HCT116 (cell line): ENCODE measurements at regions not wholly inside any gene's neighbourhood (a gene's known extent, or its start where the extent isn't known, plus 50 kb on each side); places are given as distances from the start of the nearest gene placed in this dataset.

Experiments used
- ATAC-seq: fragments of 200-7000 bp; cut with Tn5 transposase; 2 replicates; pipeline ENCODE4 v1.9.1; 2020; ENCODE audit warnings: mild to moderate bottlenecking, moderate library complexity
- BruUV-seq: library from RNA; stranded (reverse); fragments of 400-500 nt; replicated peaks from 2 replicates; lab custom pipeline; 2021; lab: Mats Ljungman, UMichigan
- CTCF ChIA-PET: fragments of 300-600 bp; sonication (Branson Sonifier 250); formaldehyde crosslinking; loops from one replicate; lab custom pipeline; 2021; ENCODE audit warnings: antibody characterized with exemption; lab: Charles Lee
- POLR2A ChIA-PET: fragments of 300-600, 350-600 bp; sonication (Branson Sonifier 250); formaldehyde crosslinking; loops from one replicate; lab custom pipeline; 2021; ENCODE audit warnings: antibody characterized with exemption; lab: Charles Lee
- RAD21 ChIA-PET, 2 experiments: fragments of 300-600 bp; sonication (Branson Sonifier 250); formaldehyde crosslinking; loops; one replicate each; lab custom pipeline; 2023; ENCODE audit warnings: low total read pairs in 2 of 2; ENCODE audit not compliant: uncharacterized antibody in 2 of 2, unreplicated experiment in 2 of 2, low non-redundant PET in 1 of 2; lab: Charles Lee
- DNase-seq: peaks from one replicate; pipeline ENCODE4 v3.0.0-alpha.2; 2010; ENCODE audit warnings: low read depth, low spot score
- H2AFZ ChIP-seq: fragments of 200-600 bp; shearing (Covaris generic), sonication (generic); 2 replicates; pipeline ENCODE4 v1.6.1; 2017; ENCODE audit warnings: low read depth, mixed run types, mixed read lengths, antibody characterized with exemption, low read length; ENCODE audit not compliant: poor library complexity, severe bottlenecking
- H3K27ac ChIP-seq: 2 replicates; pipeline ENCODE4 v1.5.1; 2012; ENCODE audit warnings: low read depth, low read length
- H3K27me3 ChIP-seq: fragments of 200-600 bp; sonication (generic); 2 replicates; pipeline ENCODE4 v1.6.1; 2016; ENCODE audit warnings: mixed run types, low read length, mixed read lengths; ENCODE audit not compliant: insufficient read depth
- H3K36me3 ChIP-seq, 2 experiments: fragments of 200-500 bp in 1 of 2; fragments of 200-600 bp in 1 of 2; sonication (Bioruptor generic) in 1 of 2; sonication (generic) in 1 of 2; 2 replicates each; pipeline versions ENCODE4 v1.5.1 to v1.6.1; 2014 to 2016; ENCODE audit warnings: low read length in 2 of 2, inconsistent platforms in 1 of 2, mixed read lengths in 1 of 2, mixed run types in 1 of 2; ENCODE audit not compliant: insufficient read depth in 2 of 2, control insufficient read depth in 1 of 2
- H3K4me1 ChIP-seq, 2 experiments: fragments of 200-600 bp in 1 of 2; sonication (generic) in 1 of 2; 2 replicates each; pipeline versions ENCODE4 v1.5.1 to v1.6.1; 2012 to 2017; ENCODE audit warnings: low read length in 2 of 2, inconsistent platforms in 1 of 2, mild to moderate bottlenecking in 1 of 2, mixed read lengths in 1 of 2, mixed run types in 1 of 2, moderate library complexity in 1 of 2; ENCODE audit not compliant: insufficient read depth in 2 of 2, control insufficient read depth in 1 of 2
- H3K4me2 ChIP-seq: fragments of 200-600 bp; sonication (generic); 2 replicates; pipeline ENCODE4 v1.6.1; 2017; ENCODE audit warnings: mixed run types, low read length, mixed read lengths
- H3K4me3 ChIP-seq, 2 experiments: fragments of 200-600 bp in 1 of 2; sonication (generic) in 1 of 2; replicated peaks in 1 of 2; 2 replicates each; pipeline ENCODE4 v1.5.1; 2011 to 2016; ENCODE audit warnings: low read length in 2 of 2, control low read depth in 1 of 2, low read depth in 1 of 2, mild to moderate bottlenecking in 1 of 2, mixed read lengths in 1 of 2, mixed run types in 1 of 2
- H3K79me2 ChIP-seq: fragments of 200-600 bp; sonication (generic); 2 replicates; pipeline ENCODE4 v1.6.1; 2017; ENCODE audit warnings: mild to moderate bottlenecking, mixed run types, low read length, moderate library complexity, mixed read lengths; ENCODE audit not compliant: insufficient read depth
- H3K9ac ChIP-seq: fragments of 200-600 bp; sonication (generic); 2 replicates; pipeline ENCODE4 v1.6.1; 2016; ENCODE audit warnings: low read length, mixed read lengths
- H3K9me2 ChIP-seq: fragments of 200-600 bp; sonication (generic), shearing (Covaris generic); 2 replicates; pipeline ENCODE4 v1.6.1; 2017; ENCODE audit warnings: mixed run types, mild to moderate bottlenecking, moderate library complexity; ENCODE audit not compliant: insufficient read depth
- H3K9me3 ChIP-seq, 2 experiments: fragments of 200-500 bp in 1 of 2; fragments of 200-600 bp in 1 of 2; sonication (Bioruptor generic) in 1 of 2; sonication (generic) in 1 of 2; 2 replicates each; pipeline ENCODE4 v1.6.1; 2014 to 2017; ENCODE audit warnings: low read length in 2 of 2, mixed read lengths in 2 of 2, inconsistent platforms in 1 of 2, low read depth in 1 of 2, mild to moderate bottlenecking in 1 of 2, mixed run types in 1 of 2, moderate library complexity in 1 of 2; ENCODE audit not compliant: control insufficient read depth in 1 of 2, insufficient read depth in 1 of 2
- H4K20me1 ChIP-seq: fragments of 200-600 bp; sonication (generic), shearing (Covaris generic); 2 replicates; pipeline ENCODE4 v1.6.1; 2017; ENCODE audit warnings: mixed run types, mild to moderate bottlenecking, moderate library complexity; ENCODE audit not compliant: insufficient read depth
- CEBPB ChIP-seq: IDR thresholded peaks from 2 replicates; pipeline ENCODE4 v1.6.1; 2012; ENCODE audit warnings: low read depth
- EZH2 ChIP-seq: fragments of 200-600 bp; sonication (generic); IDR thresholded peaks from 2 replicates; pipeline ENCODE4 v1.6.1; 2017; ENCODE audit warnings: antibody characterized with exemption, mixed run types
- JUND ChIP-seq: IDR thresholded peaks from 2 replicates; pipeline ENCODE4 v1.6.1; 2012
- POLR2A ChIP-seq: IDR thresholded peaks from 2 replicates; pipeline ENCODE4 v1.7.0; 2011; ENCODE audit warnings: borderline replicate concordance; ENCODE audit not compliant: insufficient read depth, insufficient read length; ENCODE audit errors: extremely low read depth
- RAD21 ChIP-seq: IDR thresholded peaks from 2 replicates; pipeline ENCODE4 v1.6.1; 2012; ENCODE audit warnings: low read depth, mild to moderate bottlenecking
- SP1 ChIP-seq: IDR thresholded peaks from 2 replicates; pipeline ENCODE4 v1.6.1; 2012; ENCODE audit warnings: low read depth
- SRF ChIP-seq: IDR thresholded peaks from 2 replicates; pipeline ENCODE4 v1.6.1; 2012; ENCODE audit warnings: low read depth
- ZNF274 ChIP-seq: fragments of 200-500 bp; sonication (Bioruptor generic); IDR thresholded peaks from 2 replicates; pipeline ENCODE4 v1.6.1; 2014; ENCODE audit warnings: mild to moderate bottlenecking, low read depth, low read length, inconsistent platforms
- intact Hi-C: fragments of 100-400 bp; cut with micrococcal nuclease; formaldehyde crosslinking; loops from 2 replicates; pipeline ENCODE4 v1.10.0; 2022
- TF ChIP-seq, protein P1 (sequence below): IDR thresholded peaks from 2 replicates; pipeline ENCODE4 v1.6.1; 2011; ENCODE audit warnings: mild to moderate bottlenecking, low read length, moderate library complexity; ENCODE audit not compliant: insufficient replicate concordance; ENCODE audit errors: extremely low read depth
- TF ChIP-seq, protein P2 (sequence below): IDR thresholded peaks from 2 replicates; pipeline ENCODE4 v1.6.1; 2012
- TF ChIP-seq, protein P3 (sequence below): IDR thresholded peaks from 2 replicates; pipeline ENCODE4 v1.6.1; 2012; ENCODE audit warnings: low read depth
- TF ChIP-seq, protein P4 (sequence below), 3 experiments: fragments of 200-600 bp in 1 of 3; sonication (generic) in 1 of 3; IDR thresholded peaks in 2 of 3; conservative IDR thresholded peaks in 1 of 3; 2 replicates each; pipeline ENCODE4 v1.5.1; 2012 to 2017; ENCODE audit warnings: low read depth in 2 of 3, low read length in 2 of 3, antibody characterized with exemption in 1 of 3, borderline replicate concordance in 1 of 3, control low read depth in 1 of 3, mild to moderate bottlenecking in 1 of 3, mixed read lengths in 1 of 3, mixed run types in 1 of 3, moderate library complexity in 1 of 3; ENCODE audit not compliant: insufficient read depth in 1 of 3
- TF ChIP-seq, protein P5 (sequence below): IDR thresholded peaks from 2 replicates; pipeline ENCODE4 v1.6.1; 2012

DNA sequence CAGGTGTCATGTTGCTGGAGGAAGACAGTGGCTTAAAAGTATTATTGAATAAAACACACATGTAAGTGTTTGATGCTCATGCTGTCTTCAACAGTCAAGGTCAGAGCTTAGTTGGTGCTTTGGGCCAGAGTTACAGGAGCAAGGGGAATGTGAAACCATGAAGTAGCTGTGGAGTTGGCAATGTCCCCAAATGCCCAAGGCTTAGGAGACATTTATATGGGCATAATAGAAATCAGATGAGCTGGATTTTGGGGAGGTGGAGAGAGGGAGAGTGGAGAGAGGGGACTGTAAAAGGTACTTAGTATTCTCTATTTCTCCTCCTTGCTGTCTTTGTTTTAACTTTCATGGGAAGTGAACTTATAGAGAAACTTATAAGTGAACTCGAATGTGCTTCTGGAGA is 407.8 kb downstream of the ETS1 start:
- no peaks in the 10 kb centered on the region for H3K79me2 ChIP-seq
- POLR2A ChIA-PET, result no interaction called here
- H3K27ac ChIP-seq, result no peak overlapping the region
- no peaks in the 10 kb centered on the region for H3K9me2 ChIP-seq
- no peak overlapping the region for H3K4me3 ChIP-seq
- no peak overlapping the region for H2AFZ ChIP-seq
- no peak for TF ChIP-seq POLR2A
- TF ChIP-seq, protein P1, sequence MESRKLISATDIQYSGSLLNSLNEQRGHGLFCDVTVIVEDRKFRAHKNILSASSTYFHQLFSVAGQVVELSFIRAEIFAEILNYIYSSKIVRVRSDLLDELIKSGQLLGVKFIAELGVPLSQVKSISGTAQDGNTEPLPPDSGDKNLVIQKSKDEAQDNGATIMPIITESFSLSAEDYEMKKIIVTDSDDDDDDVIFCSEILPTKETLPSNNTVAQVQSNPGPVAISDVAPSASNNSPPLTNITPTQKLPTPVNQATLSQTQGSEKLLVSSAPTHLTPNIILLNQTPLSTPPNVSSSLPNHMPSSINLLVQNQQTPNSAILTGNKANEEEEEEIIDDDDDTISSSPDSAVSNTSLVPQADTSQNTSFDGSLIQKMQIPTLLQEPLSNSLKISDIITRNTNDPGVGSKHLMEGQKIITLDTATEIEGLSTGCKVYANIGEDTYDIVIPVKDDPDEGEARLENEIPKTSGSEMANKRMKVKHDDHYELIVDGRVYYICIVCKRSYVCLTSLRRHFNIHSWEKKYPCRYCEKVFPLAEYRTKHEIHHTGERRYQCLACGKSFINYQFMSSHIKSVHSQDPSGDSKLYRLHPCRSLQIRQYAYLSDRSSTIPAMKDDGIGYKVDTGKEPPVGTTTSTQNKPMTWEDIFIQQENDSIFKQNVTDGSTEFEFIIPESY, result no peak
- TF ChIP-seq, protein P2, sequence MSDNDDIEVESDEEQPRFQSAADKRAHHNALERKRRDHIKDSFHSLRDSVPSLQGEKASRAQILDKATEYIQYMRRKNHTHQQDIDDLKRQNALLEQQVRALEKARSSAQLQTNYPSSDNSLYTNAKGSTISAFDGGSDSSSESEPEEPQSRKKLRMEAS, result no peak
- TF ChIP-seq, all 23 proteins: peak for 0
- CTCF ChIA-PET, result interaction anchor here (1.6 kb wide), 1 partner anchor 451 kb away, joined by 4 read pairs; no protein-coding TSS in a partner anchor
- ATAC-seq, result no peak
- peaks cover 0 to 16% of the 10 kb centered on the region in 2 experiments; a peak in 2 of 4 replicates for H3K4me1 ChIP-seq
- H4K20me1 ChIP-seq, result no peaks in the 10 kb centered on the region
- H3K9ac ChIP-seq, result no peak overlapping the region
- RAD21 ChIA-PET, result no interaction called here
- intact Hi-C loops, result loop anchor here (10.0 kb wide), 1 partner anchor 775 kb away; no protein-coding TSS in a partner anchor
- no peaks in the 10 kb centered on the region for H3K36me3 ChIP-seq
- no peak overlapping the region for H3K4me2 ChIP-seq
- H3K9me3 ChIP-seq, result no peaks in the 10 kb centered on the region
- no peak for DNase-seq
- no peaks in the 10 kb centered on the region for H3K27me3 ChIP-seq
- no TSS peak for BruUV-seq

DNA sequence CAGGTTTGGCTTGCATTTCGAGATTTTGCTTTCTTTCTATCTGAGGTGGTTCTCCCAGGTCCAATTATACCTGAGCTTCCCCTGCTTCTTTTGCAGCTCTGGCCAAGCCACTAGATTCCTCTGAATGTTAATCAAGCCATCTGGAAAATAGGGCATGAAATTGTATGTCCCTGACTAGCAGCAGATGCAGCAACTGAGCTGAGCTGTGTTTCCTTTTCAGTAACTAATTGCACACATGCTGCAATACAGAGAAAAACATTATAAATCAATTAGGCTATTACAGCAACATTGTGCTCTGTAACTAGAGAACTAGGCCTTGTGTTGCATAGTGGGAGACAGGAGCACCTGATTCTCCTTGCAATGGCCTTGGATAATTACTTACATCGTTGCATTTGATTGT is 408.3 kb downstream of the ETS1 start:
- no peak for ATAC-seq
- Histone ChIP-seq H4K20me1 (no peaks in the 10 kb centered on the region), H2AFZ (no peak overlapping the region), H3K9me3 (no peaks in the 10 kb centered on the region), H3K9ac (no peak overlapping the region), H3K79me2 (no peaks in the 10 kb centered on the region), H3K27me3 (no peaks in the 10 kb centered on the region), H3K4me1 (peaks cover 0 to 16% of the 10 kb centered on the region in 2 experiments; a peak in 2 of 4 replicates), H3K4me2 (no peak overlapping the region), H3K9me2 (no peaks in the 10 kb centered on the region), H3K4me3 (no peak overlapping the region), H3K27ac (no peak overlapping the region), H3K36me3 (no peaks in the 10 kb centered on the region)
- no peak for DNase-seq
- POLR2A ChIA-PET, result no interaction called here
- CTCF ChIA-PET, result interaction anchor here (0.5 to 1.6 kb wide), 2 partner anchors 146 to 451 kb away, joined by 4 read pairs; no protein-coding TSS in a partner anchor
- intact Hi-C loops, result loop anchor here (10.0 kb wide), 1 partner anchor 776 kb away; no protein-coding TSS in a partner anchor
- RAD21 ChIA-PET, result no interaction called here
- BruUV-seq, result no TSS peak
- no peak for TF ChIP-seq RAD21
- TF ChIP-seq CEBPB, result no peak
- TF ChIP-seq, protein P3, sequence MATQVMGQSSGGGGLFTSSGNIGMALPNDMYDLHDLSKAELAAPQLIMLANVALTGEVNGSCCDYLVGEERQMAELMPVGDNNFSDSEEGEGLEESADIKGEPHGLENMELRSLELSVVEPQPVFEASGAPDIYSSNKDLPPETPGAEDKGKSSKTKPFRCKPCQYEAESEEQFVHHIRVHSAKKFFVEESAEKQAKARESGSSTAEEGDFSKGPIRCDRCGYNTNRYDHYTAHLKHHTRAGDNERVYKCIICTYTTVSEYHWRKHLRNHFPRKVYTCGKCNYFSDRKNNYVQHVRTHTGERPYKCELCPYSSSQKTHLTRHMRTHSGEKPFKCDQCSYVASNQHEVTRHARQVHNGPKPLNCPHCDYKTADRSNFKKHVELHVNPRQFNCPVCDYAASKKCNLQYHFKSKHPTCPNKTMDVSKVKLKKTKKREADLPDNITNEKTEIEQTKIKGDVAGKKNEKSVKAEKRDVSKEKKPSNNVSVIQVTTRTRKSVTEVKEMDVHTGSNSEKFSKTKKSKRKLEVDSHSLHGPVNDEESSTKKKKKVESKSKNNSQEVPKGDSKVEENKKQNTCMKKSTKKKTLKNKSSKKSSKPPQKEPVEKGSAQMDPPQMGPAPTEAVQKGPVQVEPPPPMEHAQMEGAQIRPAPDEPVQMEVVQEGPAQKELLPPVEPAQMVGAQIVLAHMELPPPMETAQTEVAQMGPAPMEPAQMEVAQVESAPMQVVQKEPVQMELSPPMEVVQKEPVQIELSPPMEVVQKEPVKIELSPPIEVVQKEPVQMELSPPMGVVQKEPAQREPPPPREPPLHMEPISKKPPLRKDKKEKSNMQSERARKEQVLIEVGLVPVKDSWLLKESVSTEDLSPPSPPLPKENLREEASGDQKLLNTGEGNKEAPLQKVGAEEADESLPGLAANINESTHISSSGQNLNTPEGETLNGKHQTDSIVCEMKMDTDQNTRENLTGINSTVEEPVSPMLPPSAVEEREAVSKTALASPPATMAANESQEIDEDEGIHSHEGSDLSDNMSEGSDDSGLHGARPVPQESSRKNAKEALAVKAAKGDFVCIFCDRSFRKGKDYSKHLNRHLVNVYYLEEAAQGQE, result no peak
- TF ChIP-seq, protein P4, sequence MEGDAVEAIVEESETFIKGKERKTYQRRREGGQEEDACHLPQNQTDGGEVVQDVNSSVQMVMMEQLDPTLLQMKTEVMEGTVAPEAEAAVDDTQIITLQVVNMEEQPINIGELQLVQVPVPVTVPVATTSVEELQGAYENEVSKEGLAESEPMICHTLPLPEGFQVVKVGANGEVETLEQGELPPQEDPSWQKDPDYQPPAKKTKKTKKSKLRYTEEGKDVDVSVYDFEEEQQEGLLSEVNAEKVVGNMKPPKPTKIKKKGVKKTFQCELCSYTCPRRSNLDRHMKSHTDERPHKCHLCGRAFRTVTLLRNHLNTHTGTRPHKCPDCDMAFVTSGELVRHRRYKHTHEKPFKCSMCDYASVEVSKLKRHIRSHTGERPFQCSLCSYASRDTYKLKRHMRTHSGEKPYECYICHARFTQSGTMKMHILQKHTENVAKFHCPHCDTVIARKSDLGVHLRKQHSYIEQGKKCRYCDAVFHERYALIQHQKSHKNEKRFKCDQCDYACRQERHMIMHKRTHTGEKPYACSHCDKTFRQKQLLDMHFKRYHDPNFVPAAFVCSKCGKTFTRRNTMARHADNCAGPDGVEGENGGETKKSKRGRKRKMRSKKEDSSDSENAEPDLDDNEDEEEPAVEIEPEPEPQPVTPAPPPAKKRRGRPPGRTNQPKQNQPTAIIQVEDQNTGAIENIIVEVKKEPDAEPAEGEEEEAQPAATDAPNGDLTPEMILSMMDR (IDR thresholded peaks at IDR 0.05 in 2 of 3, conservative IDR thresholded peaks at IDR 0.05 in 1 of 3; ENCODE audit: borderline replicate concordance in 1 of 3, insufficient read depth in 1 of 3, low read depth in 2 of 3, low read length in 2 of 3), result no peak
- TF ChIP-seq EZH2, result no peak
- TF ChIP-seq, protein P5, sequence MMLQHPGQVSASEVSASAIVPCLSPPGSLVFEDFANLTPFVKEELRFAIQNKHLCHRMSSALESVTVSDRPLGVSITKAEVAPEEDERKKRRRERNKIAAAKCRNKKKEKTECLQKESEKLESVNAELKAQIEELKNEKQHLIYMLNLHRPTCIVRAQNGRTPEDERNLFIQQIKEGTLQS, result no peak
- TF ChIP-seq SRF, result no peak
- TF ChIP-seq SP1, result no peak
- TF ChIP-seq JUND, result no peak
- no peak for TF ChIP-seq ZNF274
